CD4-positive, alpha-beta T cell treated with Interleukin-10 for 1 hour (primary cell): ENCODE measurements at regions not wholly inside any gene's neighbourhood (a gene's known extent, or its start where the extent isn't known, plus 50 kb on each side); places are given as distances from the start of the nearest gene placed in this dataset.

Experiments
- DNase-seq: peaks from one replicate; pipeline ENCODE4 v3.0.0-alpha.2; 2020

DNA sequence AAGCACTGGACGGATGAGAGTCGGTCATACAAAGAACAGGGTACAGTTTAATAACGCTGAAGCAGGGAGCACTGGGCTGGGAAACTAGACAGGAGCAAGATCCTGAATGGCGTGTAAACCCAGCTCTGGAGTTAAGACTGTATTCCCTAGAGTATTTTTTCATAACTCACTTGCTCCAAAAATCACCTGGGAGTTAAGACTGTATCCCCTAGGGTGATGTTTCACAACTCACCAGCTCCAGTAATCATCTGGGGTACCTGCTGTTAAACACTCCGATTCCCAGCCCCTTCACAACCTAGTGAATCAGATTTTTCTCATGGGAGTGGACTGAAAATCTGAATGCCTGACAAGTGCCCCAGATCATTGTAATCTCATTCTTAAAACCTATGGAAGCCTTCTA is 123.2 kb downstream of the MAB21L3 start:
- no peak for DNase-seq

DNA sequence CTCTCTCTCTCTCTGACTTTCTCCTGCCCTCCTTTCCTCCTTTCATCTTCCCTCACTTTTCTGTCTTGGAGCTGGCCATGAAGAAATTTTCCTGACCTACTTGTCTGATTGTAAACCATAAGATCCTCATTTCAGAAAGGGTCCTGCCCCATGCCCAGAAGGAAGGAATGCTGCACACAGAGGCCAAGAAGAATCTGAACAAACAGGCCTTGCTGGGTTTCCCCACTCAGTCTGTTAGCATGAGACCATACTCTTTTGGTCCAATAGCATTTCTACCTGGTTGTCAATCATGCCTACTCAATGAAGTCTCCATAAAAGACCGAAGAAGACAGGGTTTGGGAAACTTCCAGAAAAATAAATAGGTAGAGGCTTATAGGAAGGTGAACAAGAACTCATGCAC is 128.7 kb downstream of the MAB21L3 start:
- no peak for DNase-seq

DNA sequence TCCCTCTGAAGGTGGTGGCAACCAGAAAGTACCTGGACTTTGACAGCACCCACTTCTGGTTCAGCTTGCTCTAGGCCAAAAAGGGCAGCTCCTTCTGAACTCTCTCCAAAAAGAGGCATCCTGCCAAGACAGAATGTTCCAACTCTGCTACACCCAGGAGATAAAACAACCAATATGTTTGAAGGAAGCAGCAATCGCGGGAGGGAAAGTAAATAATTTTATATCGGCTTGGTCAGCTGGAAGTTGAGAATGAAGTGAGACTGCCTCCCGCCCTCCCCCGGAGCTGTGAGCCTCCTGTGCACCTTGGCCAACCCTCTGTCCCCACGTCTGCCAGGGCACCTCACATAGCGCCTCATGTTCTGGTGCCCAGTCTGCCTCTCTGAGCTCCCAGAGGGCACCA is 130.3 kb upstream of the ATP1A1 start:
- no peak for DNase-seq

DNA sequence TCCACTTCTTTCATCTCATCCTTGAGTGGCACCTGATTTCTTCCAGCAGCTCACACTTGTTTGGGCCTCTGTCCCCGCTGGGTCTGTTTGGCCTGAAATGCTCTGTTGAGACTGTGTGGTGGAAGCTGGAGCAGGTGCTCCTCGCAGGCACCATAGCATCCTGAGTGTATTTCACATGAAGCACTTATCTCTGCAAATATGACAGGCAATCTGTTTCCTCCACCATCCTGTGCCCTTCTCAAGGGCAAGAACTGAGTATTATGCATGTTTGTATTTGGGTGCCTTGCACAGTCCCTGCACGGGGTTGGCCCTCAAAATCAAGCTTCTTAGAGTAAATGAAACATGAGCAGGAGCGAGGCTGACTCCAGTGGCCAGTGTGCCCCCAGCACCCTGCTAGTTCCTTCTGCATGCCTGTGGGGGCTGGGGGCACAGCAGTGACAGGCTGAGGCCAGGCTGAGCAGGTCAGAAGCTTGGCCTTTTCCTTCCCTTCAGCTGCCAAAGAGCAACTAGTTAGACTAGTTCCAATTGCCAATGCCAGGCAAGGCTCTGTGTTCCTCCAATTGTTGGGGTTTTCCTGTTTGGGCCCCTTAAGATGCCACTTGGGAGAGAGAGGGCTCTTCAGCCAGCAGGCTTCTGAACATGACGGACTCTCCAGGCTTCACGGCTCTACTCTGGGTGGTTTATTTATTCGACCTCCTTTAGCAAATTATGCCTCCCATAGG is 129.6 kb upstream of the ATP1A1 start:
- no peak for DNase-seq

DNA sequence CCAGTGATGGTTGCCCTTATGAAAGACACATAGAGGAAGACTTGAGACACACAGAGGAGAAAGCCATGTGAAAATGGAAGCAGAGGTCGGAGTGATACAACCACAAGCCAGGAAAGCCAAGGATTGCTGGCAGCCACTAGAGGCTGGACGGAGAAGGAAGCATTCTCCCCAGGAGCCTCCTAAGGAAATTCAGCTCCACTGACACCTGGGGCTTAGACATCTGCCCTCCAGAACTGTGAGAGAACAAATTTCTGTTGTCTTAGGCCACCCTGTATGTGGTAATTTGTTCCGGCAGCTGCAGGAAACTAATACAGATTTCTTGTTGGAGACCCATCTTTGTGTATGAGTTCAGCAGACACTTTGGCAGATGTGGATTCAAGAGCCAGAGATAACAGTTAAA is 126.9 kb upstream of the ATP1A1 start:
- no peak for DNase-seq

DNA sequence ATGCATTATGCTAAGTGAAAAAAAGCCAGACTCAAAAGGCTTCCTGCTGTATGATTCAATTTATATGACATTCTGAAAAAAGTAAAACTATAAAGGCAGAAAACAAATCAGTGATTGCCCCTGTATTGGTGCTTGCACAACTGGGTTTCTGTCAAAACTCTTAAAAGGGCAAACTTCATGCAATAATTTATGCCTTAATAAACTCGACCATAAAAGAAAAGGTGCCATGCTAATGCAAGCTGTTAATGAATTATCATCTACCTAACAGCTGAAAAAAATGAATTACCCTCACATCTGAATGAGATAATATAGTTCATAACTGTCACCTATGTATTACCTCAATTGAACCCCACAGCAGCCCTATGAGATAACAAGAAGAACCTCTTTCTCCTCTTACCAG is 120.8 kb upstream of the ATP1A1 start:
- DNase-seq, result no peak

- no peak for DNase-seq
Observed at GRCh38 chr1:116252785-116253184, 120.3 kb upstream of the ATP1A1 start.

DNA sequence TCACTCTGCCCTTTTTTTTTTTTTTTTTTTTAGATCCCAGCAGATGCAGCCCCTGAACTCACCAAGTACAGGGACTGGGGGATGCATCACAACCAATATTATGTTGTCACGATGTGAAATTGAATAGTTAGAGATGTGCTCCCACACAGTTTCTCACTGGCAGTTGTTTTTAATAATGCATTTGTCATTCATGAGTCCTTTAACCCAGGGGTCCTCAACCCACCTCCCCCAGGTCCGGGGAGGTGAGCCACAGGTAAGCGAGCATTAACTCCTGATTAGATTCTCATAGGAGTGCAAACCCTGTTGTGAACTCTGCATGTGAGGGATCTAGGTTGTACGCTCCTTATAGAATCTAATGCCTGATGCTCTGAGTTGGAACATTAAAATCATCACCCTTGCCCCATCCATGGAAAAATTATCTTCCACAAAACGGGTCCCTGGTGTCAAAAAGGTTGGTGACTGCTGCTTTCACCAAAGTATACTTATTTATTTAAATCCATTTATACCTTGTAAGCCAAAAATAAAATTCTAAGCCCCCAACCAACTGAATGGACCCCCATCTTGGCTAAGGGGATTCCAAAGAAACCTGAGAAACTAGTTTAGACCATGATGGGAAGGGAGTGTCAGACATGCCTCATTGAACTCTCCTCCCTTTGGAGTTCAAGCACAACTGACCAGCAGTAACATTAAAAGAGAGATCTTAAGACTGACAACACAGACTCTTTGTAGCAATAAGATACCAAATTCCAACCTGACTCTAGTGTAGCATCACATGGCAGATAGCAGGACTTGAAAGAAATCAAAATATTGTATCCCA is 119.3 kb upstream of the ATP1A1 start:
- no peak for DNase-seq

GRCh38 chr1:116254776-116255175 is 118.3 kb upstream of the ATP1A1 start:
- no peak for DNase-seq

DNA sequence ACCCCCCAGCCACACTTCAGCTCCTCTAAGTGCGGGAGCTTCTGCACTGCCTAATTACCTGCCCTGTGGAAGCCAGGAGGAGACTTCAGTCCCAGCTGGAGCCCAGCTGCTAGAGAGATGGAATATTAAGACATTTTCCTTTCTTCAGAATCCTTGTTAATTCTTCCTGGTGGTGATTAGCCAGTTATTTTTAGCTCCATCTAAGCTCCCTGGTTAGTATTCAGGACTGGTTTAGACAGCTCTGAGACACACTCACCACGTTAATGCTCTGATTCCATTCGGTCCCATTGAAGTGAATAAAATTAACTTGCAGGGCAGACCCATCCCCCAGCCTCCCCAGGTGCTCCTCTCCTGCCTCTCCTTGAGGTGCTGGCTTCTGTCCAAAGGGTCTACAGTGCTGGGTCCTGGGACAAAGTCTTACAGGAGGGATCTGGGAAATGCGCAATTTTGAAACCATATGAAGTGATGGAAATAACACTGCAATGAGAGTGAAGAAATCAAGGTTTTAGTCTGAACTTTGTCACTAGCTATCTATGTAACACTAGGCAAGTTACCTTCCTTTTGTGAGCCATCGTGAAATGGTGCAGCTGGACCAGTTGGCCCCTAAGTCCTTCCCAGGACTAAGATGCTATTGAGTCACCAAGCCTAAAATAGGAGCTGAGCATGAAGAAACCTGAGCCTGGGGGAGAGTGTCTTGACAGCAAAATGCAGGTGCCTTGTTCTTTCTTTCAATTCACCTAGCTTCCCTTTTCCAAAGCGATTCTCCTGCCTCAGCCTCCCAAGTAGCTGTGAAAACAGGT is 117.4 kb upstream of the ATP1A1 start:
- DNase-seq, result no peak

GRCh38 chr1:116256286-116256649 is 116.8 kb upstream of the ATP1A1 start:
- no peak for DNase-seq

GRCh38 chr1:116256875-116257274 is 116.2 kb upstream of the ATP1A1 start:
- DNase-seq, result no peak

DNA sequence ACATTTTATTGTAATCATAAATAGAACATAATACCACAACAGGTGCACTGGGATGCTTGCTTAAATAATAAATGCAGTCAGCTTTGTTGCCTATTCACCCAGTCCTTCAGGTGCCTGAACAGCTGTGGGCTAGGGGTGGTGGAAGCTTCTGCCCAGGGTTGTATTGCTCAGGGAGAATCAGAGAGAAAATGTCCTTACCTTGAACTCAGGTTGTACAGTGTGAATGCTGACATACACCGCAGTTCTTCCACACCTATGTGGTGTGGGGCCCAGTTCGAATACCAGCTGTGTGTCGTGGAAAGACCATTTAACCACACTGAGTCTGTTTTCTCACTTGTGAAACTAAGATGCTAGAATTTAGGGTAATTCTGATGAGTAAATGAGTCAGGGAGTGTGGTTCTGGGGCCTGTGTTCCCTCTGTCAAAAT is 115.7 kb upstream of the ATP1A1 start:
- DNase-seq, result no peak

- DNase-seq, result no peak
Observed at GRCh38 chr1:116257836-116258235, 115.2 kb upstream of the ATP1A1 start.

DNA sequence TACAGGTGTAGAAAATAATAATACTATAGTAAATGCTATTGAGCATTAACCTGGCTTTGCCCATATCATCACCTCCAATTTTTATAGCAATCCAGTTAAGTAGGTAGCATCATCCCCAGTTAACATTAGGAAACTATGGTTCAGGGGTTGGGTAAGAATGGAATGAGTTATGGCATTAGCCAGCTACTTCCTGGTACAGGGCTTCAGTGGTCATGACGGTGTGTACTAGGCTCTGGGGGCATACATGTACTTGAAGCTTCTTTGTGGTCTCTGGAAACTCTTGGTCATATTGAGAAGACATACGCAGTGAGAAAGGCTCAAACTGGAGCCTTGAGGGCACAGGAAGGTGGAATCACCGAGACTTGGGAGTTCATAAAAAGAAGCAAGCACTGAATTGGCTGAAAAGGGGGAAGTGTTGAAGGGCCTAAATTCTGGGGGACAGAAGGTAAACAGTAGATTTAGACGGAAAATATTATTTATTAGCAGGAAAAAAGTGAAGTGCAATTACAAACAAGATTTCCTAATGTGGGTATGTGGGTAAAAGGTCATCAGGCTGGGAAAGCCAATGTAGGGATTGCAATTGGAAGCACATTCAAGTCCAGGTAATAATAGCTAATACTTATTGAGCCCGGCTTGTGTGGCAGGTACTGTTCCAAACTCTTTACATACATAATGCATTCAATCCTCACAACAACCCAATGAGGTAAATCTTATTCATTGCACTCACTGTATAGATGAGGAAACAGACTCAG is 114.2 kb upstream of the ATP1A1 start:
- DNase-seq, result no peak

- no peak for DNase-seq
Observed at GRCh38 chr1:116259663-116260062, 113.4 kb upstream of the ATP1A1 start.

DNA sequence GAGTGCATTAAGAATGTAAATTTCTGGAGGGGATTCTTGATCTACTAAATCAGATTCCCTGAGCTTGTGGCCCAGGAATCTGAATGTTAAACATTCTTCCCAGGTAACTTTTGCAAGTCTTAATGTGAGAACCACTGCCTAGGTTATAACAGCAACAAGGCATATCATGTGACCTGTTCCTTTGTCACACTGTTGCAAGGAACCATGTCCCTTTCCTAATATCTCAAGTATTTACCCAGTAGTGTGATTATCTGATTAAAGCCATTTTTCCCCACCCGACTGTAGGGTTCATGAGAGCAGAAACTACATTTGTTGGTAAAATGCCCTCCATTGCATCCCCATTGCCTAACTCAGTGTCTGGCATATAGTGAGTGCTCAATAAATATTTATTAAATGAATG is 112.9 kb upstream of the ATP1A1 start:
- no peak for DNase-seq

GRCh38 chr1:116260621-116261020 is 112.4 kb upstream of the ATP1A1 start:
- DNase-seq, result no peak

- no peak for DNase-seq
Observed at GRCh38 chr1:116261227-116261626, 111.8 kb upstream of the ATP1A1 start.

DNA sequence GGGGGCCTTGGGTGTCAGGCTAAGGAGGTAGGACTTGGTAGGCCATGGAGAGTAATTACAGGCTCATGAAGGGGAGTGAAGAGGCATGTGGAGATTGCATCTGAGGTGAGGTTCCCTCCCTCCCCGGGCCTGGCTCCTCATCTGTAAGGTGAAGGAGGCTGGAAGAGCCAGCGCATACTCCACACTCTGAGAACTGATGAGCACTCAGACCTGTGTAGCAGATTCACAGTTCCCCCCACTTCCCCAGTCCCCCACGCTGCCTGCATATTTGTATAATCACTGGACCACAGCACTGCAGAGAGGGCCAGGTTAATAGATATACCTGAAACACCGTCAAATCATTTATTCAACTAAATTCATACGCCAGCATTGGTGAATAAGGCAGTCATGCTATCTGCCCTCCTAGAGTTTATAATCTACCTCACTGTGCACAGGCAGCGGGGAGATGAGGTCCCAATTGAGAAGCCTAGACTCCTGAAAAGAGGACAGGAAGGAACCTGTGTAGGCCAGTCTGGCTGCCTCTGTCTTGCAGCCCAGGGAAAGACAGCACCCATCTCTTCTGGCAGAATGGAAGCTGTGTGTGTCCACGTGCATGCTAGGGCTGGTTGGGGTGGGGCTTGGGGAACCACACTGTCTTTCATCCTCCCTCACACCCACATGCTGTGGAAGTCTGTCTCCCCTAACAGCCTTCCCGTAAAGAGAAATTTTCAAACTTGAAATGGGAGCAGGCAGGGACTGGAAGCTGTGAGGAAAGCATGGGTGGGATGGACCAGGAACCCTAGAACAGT is 110.6 kb upstream of the ATP1A1 start:
- DNase-seq, result no peak

DNA sequence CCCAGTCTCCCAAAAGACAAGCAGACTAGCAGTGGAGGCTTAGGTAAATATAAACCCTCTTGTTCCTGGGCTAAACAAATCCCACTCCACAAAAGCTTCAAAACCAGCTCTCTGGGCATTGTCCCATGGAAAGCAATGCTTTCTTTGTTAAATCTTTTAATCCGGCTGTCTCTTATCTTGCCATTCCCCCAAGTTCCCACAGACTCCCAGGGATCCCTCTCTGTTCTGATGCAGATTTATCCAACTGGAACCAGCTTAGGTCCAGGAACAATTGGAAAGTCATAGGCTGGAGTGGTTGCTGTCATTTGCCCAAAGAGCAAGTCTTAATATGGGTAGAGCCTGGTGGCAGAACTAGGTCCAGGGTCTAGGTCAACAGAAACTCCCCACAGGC is 110.1 kb upstream of the ATP1A1 start:
- DNase-seq, result no peak
